Stimulated activated CD8-positive, alpha-beta memory T cell treated with anti-CD3 and anti-CD28 coated beads, Interleukin-7, amount 100 ng/mL, for 24 hours (primary cell): ENCODE measurements at regions not wholly inside any gene's neighbourhood (a gene's known extent, or its start where the extent isn't known, plus 50 kb on each side); places are given as distances from the start of the nearest gene placed in this dataset.
"Not testable (repeated sequence)": the region's sequence is repeated elsewhere in the genome, so short reads cannot be mapped to it uniquely, and the experiment has no call there.

ENCODE experiments used
- DNase-seq: peaks from one replicate; pipeline ENCODE4 v3.0.0-alpha.2; 2020; ENCODE audit warnings: low read depth

GRCh38 chr6:6978731-6979130, 129.0 kb upstream of the RREB1 start:
- DNase-seq = no peak

DNA sequence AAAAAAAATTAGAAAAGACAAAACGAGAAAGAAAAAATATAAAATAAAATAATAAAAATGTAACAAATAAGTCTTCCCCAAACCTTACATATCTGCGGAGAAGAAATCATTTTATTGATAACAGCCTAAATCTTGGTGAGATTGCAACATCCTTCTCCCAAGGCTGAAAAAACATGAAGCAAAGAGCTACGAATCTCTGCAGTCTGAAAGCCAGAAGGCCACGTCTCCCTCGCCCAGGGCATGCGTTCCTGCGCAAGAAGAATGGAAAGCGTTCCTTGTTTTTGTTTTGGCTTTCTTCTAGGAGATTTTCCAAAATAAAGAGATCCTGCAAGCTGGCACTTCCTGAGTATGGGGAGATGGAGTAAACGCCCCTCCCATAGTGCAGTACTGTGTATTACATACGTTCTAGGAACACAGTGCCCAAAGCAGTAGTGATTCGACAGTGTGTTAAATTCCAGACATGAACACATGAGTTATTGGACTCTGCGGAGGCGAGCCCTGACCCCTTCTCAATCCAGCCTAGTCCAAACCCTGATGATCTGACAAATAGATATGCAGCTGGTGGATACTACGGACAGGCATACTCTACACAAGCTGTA, 126.7 kb upstream of the RREB1 start:
- DNase-seq = no peak

DNA sequence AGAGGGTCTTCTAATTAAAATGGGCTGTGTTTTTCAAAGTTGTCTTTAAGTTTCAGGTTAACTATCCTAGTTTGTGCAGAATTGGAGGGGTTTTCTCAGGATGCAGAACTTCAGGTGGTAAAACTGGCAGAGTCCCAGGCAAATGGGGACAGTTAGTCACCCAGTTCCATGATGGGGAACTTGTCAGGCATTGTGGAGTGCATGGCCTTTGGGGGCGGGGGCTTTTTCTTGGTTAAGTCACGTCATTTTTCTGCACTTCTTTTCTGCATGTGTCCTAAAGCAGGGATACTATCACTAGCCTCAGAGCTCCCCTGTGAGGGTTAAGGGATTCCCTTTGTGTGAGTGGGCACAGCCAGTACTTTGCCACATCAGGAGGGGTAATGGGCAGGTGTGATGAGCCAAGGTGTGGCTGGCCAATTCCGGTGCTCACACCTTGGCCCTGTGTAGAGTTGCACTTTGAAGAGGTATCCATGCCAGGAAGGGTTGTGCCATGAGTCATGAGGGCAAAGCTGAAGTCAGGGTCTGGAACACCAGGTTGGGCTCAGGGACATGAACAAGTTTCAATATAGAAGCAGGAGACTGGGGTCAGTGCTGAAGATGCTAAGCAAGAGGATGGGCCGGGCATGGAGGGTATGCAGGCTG, 126.0 kb upstream of the RREB1 start:
- DNase-seq = no peak

GRCh38 chr6:6982663-6983062, 125.1 kb upstream of the RREB1 start:
- DNase-seq = no peak

DNA sequence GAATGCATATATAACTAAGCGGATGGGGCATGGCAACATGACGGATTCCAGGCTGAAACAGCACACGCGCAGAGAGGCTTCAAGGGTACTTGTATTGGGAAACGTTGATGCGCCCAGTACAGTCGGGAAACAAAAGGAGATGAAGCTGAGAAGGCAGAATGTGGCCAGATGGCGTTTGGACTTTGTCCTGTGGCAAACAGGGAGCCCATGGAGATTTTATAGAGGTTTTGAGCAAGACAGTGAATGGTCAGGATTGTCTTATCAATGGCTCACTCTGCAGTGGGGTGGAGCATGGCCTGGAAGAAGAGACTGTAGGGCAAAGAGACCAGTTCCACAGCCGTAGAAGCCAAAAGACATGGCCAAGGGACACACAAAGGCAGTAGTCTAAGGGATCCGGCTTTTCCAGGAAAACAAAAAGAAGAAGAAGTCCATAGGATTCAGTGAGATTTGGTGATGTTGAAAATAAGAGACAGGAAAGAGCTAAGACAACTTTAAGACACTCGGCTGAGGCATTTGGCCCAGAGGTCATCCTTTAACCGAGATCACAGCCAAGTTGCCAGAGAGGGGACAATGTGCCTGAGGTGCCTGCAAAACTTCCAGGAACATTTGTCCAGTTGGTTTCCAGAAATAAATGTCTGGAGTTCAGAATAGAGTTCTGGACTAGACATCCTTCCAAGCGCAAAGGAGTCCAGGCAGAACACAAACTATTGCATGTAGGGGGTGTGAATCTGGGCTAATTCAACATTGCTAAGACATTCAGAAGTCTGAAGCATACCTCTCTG, 123.0 kb upstream of the RREB1 start:
- no peak for DNase-seq

DNA sequence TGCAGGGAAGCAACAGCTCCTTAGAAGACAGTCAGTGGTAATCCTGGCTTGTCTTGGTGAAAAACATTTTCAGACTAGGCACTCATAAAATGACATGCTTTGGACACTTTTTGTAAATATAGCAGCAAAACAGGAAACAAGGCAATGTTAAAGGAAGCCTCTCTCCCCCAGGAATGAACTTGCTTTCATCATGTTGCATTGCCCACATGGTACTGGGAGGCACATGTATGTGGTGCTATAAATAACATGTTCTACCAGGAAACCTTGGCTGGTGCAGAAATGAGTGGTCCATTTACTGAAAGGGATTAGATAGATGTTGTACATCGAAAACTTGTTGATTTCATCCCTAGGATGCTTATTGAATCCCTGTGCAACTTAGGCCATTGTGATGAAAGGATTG, 121.4 kb upstream of the RREB1 start:
- DNase-seq = no peak

DNA sequence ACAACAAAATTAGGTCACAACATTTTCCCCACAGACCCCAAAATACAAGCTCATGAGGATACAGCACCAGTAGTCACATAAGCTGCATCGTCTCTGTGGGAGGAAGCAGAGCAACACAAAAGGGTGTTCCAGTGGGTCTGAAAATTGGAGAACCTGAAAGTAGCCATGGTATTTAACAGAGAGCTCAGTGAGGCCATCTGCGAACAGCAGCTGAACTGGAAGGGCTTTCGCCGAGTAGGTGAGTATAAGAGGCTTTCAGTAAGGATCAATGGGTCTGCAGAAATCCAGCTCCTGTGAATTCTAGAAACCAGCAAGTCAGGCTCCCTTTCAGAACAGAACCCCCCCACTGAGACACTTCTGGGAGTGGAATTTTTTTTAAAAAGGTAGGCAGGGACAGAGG, 120.0 kb upstream of the RREB1 start:
- no peak for DNase-seq

- DNase-seq = not testable (repeated sequence)
Measured at GRCh38 chr6:6990059-6990458, 117.7 kb upstream of the RREB1 start.

- DNase-seq = no peak
Measured at GRCh38 chr6:6993503-6994237, 114.1 kb upstream of the RREB1 start.

DNA sequence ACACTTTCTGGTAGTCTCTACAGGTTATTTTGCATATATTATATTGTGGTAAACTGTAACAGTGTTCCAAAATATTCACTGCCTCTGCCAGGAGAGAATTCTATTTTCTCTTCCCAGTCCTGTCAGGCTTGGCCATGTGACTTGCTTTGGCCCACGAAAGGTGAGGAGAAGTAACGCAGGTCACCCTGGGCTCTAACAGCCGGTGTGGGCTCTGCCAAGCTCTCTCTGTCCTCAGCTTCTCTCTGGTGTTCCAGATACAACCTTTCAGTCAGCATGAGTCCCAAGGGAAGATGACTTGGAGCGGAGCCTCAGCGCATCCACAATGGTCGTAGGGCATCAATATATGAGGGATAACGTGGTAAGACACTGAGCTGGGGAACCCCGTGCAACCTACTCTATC, 113.0 kb upstream of the RREB1 start:
- no peak for DNase-seq

DNA sequence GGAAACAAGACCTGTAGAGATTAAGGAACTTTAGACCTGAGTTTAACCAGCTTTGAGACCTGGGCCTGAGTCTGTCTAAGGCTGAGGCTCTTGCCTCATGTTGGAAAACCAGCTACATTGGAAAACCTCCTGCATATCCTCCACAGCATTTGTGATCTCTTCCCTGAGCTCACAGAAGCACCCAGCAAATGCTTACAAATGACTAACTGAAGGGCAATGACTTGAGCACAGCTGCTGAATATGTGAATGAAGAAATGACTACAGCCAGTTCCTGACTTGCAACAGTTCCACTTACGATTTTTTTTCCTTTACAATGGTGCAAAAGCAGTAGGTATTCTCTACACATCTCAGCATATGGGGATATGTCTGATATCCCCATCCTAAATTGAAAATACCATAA, 112.4 kb upstream of the RREB1 start:
- no peak for DNase-seq

DNA sequence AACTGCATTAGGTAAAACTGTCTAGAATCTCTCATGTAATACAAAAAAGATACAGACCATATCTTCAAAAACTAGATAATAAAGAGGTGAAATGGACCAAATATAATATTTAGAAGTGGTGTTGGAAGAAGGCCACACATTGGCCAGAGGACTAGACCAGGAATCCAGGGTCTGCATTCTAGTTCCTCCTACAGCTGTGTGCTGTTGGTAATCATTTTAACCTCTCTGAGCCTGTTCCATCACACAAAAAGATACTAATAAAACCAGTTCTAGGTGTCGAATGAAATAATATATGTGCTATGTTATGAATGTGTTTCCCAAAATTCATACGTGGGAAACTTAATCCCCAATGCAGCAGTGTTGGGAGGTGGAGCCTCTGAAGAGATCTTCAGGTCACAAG, 111.6 kb upstream of the RREB1 start:
- DNase-seq = no peak

DNA sequence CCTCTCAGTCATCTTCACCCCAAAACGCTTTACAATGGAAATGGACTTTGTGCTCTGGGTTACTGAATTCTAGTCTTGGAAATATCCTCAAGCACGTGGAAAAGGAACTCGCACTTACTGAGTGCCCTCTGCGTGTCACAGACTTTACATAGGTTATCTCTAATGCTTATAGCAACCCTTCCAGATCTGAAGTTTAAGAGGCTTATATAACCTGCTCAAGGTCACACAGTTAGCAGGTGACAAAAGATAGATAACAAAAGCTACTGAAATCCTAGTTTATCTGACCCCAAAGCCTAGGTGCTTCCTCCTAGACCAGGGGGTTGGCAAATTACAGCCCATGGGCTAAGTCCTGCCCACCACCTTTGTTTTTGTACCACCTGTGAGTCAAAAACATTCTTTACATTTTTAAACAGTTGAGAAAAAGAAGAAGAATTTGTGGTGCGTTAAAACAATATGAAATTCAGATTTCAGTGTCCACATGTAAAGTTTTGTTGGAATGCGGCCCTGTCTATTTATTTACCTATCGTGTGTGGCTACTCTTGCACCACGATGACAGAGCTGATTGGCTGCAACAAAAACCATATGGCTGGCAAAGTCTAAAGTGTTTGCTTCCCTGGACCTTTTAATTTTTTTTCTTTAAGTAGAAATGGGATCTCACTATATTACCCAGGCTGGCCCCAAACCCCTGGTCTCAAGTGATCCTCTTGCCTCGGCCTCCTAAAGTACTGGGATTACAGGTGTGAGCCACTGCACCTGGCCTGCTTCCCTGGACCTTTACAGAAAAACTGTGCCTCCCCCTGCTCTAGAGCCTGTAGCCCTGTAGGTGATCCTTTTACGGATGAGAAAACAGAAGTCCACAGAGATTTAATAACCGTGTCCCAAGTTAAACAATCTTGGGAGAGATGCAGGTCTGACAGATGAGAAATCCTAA, 110.2 kb upstream of the RREB1 start:
- DNase-seq = no peak

GRCh38 chr6:6998194-6998569, 109.6 kb upstream of the RREB1 start:
- DNase-seq = no peak

DNA sequence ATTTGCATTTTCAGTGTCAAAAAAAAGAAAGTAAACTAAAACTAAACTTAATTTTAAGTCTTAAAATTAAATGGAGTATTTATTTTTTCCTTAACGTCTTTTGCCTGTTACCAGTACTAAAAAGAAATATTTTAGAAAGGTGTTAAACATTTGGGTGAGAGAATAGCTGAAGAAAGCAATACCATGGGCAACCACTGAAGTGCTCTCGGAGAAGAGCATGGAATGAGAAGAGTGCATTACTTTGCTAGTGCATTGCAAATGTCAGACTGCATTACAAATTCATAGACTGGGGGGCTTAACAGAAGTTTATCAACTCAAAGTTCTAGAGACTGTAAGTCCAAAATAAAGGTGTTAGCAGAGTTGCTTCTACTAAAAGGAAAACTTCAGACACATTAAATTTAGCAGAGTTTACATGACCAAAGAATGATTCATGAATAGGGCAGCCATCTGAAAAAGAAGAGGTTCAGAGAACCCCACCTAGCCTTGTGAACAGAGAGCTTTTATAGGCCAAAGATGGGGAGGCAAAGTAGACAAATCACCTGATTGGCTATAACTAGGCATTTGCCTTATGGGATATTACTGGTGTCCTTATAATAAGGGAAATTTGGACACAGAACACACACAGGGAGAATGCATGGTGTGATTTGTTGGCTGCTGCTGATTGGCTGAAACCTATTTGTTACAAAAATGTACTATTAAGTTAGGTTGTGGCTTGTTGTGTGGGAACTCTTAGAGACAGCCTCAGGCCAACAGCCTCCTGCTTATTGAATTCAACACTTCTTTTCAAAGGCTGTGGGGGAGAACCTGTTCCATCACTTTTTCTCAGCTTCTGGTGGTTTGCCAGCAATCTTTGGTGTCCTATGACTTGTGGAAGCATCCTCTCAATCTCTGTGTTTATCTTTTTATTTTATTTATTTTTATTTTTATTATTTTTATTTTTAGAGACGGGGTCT, 106.7 kb upstream of the RREB1 start:
- no peak for DNase-seq

GRCh38 chr6:7003041-7003440, 104.7 kb upstream of the RREB1 start:
- no peak for DNase-seq

DNA sequence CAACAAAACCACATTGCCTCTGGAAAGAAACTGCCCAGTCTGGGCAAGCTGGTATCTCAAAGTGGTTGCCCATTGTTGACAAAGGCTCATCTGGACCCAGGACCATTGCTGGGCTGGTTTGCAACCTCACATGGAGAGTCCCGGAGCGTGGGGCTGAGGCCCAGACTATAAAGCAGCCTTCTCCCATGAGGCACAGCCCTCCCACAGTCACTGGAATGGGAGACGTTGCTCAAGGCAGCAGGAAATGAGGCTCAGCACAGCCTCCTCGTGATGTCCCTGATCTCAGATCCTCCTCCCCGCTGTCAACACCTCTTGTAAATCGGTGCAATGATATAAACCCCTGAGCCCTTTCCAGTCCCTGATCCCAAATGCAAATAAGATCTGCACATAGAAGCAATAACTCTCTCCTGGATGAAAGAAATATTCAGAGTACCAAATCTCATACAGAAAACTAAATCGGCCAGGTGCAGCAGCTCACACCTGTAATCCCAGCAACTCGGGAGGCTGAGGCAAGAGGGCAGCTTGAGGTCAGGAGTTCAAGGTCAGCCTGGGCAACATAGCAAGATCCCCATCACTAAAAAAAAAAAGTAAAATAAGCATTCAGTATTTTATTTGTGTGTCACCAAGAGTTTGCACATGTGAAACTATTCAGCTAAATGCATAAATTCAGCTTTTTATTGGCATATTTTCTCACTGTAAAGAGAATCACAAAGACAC, 103.0 kb upstream of the RREB1 start:
- no peak for DNase-seq

DNA sequence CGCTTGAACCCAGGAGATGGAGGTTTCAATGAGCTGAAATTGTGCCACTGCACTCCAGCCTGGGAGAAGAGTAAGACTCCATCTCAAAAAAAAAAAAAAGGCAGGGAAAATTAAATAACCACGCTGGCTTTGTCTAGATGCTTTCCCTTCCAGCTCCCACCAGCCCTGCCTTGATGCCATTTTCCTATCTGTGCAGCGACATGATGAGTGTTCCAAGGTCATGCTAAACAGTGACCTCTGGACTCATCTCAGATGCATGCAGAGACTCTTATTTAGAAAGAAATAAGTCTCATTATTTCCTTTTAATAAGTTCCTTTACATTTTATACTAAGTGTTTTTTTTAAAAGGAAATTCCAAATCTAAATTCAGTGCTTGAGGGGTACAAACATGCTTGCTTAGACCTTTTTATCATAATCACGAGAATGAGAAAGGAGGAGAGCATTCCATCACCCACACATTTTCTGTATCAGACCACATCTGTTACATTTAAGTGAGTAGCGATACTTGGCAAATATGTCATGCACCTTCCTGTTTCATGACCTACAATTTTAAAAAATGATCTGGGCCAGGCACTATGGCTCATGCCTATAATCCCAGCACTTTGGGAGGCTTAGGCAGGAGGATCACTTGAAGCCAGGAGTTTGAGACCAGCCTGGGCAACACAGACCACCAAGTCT, 101.1 kb upstream of the RREB1 start:
- no peak for DNase-seq

DNA sequence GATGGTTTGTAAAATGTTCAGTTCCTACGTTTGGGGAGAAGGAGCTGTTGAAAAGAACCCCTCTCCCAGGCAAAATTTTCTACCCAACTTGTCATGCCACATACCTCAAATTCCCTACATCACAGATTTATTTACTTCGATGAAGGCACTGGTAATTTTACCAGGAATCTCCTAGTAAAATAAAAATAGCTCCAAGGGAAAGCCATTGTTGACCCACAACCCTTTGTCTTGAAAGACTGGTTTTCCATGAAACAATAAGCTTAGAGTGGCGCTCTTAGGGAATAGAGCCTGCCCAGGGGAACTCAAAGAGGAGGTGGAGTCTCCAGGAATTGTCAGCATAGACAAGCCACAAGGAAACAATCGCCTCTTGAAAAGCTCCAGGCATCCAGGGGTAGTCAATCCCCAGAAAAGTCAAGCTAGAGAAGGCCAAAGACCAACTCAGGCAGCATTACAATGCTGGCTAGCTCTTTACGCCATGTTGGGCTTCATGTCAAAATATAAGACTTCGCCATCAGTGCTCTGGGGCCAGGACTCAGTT, 99.2 kb upstream of the RREB1 start:
- DNase-seq = no peak
